ENCODE measurements at regions not wholly inside any gene's neighbourhood (a gene's known extent, or its start where the extent isn't known, plus 50 kb on each side); places are given as distances from the start of the nearest gene placed in this dataset.
A peak's percentile ranks its signal among the peaks of the same experiment; 100 is the strongest.
"Not testable (repeated sequence)": the region's sequence is repeated elsewhere in the genome, so short reads cannot be mapped to it uniquely, and the experiment has no call there.

DNA sequence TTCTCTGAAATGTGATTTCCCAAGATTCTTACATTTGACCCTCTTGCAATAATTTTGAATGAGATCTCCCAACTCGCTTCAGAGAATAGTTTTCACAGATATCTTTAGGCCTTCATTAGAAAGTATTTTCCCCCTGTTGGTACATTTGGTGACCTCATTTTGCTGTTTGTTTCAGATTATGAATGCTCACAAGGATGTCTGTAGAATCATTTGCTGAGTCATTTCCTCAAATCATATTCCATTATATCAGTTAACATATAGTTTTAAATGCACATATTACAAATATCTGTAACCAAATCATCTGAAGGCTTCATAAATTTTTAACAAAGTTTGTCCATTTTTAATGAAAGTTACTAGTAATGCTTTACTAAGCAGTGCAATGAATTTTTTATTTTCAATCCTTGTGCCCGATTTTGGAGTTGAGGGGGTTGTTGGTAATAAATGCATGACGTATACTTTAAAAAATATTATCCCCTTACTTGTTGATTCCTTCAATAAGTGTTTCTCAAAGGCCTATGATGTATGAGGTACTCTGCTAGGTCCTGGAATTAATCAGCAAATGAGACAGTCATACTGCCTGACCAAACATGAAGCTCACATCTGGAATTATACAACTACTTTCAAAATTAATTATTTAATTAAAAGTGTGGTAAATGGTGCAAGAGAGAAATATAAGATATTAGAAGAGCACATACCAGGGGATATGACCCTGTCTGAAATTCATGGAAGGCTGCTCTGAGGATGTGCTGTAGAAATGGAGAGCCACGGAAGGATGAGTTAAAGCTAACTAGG, 126.9 kb upstream of the RAP1B start:
- TF ChIP-seq POLR2A (IDR thresholded peaks at IDR 0.05; ENCODE audit: low read length) (no peak), GATA1 (IDR thresholded peaks at IDR 0.05; ENCODE audit: low read depth, low read length) (no peak)
- no peak for DNase-seq

DNA sequence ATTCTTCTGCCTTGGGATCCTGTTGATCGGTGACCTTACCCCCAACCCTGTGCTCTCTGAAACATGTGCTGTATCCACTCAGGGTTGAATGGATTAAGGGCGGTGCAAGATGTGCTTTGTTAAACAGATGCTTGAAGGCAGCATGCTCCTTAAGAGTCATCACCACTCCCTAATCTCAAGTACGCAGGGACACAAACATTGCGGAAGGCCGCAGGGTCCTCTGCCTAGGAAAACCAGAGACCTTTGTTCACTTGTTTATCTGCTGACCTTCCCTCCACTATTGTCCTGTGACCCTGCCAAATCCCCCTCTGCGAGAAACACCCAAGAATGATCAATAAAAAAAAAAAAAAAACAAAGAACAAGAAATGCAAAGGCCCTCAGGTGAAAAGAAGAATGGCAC, 126.1 kb upstream of the RAP1B start:
- DNase-seq = not testable (repeated sequence)

DNA sequence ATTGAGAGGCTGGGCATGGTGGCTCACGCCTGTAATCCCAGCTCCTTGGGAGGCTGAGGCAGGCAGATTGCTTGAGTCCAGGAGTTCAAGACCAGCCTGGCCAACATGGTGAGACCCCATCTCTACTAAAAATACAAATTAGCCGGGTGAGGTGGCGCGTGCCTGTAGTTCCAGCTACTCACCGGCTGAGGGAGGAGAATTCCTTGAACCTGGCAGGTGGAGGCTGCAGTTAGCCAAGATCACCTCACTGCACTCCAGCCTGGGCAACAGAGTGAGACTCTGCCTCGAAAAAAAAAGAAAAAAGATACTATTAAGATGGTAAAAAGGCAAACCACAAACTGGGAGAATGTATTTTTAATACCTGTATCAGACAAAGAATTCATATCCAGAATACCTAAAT, 124.2 kb upstream of the RAP1B start:
- DNase-seq = not testable (repeated sequence)

DNA sequence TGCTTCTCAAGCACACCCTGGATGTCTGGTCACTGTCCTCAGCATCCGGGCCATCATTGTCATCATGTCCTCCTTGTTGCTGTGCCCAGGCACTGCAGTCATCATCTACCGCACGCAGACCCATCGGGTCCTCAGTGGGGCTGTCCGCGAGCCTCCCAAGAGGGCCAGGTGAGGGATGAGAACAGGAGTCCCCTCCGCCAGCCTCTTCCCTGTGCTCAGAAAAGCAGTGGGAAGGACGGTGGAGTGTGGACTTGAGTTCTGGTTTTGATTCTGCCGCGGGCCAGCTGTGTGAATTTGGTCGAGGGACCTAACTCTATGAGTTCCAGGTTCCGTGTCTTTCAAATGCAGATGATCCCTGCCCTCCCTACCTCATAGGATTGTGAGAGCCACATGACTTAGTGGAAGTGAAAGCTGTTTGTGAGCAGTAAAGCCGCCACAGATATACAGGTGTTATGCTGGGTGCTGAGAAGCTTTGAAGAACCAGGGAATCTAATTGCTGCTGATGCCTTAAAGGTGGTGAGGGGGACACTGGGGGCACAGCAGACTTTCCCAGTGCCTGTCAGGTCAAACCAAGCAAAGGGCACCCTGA, 122.9 kb upstream of the RAP1B start:
- no peak for TF ChIP-seq POLR2A (IDR thresholded peaks at IDR 0.05; ENCODE audit: low read length)
- TF ChIP-seq GATA1 (IDR thresholded peaks at IDR 0.05; ENCODE audit: low read depth, low read length) = no peak
- DNase-seq = no peak

DNA sequence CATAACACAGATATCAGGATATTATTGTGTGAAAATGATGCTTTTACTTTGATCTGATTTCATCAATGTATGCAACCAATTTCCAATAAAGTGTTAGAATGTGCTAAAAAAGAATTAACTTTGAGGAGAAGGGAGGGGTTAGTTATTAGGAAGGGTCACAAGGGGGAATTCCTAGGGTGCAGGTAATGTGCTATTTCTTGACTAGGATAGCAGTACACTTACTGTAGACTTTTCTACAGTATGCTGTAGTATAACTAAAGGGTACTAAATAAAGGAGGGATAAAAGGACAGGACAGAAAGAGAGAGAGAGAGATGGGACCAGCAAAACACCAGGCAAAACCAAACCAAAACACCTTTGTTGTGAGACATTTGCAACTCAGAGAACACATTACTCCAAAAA, 121.4 kb upstream of the RAP1B start:
- no peak for DNase-seq
- no peak for TF ChIP-seq GATA1 (IDR thresholded peaks at IDR 0.05; ENCODE audit: low read depth, low read length)
- no peak for TF ChIP-seq POLR2A (IDR thresholded peaks at IDR 0.05; ENCODE audit: low read length)

DNA sequence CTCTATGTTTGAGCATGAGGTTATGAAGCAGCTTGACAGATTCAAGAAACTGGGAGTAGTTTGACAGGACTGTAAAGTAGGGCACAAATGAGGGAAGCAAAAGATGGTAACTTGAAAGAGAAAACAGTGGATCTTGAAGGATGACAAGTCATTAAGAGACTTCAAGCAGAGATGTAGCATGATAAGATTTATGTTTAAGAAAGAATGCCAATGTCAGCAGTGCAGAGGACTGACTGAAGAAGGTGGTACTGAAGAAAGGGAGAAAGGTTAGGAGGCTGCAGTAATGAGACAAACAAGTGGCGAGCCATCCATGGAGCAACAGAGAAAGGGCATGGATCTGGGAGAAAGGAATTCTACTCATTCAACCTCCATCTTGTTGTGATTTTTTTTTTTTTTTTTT, 120.2 kb upstream of the RAP1B start:
- TF ChIP-seq POLR2A (IDR thresholded peaks at IDR 0.05; ENCODE audit: low read length) (no peak), GATA1 (IDR thresholded peaks at IDR 0.05; ENCODE audit: low read depth, low read length) (no peak)
- DNase-seq = no peak

DNA sequence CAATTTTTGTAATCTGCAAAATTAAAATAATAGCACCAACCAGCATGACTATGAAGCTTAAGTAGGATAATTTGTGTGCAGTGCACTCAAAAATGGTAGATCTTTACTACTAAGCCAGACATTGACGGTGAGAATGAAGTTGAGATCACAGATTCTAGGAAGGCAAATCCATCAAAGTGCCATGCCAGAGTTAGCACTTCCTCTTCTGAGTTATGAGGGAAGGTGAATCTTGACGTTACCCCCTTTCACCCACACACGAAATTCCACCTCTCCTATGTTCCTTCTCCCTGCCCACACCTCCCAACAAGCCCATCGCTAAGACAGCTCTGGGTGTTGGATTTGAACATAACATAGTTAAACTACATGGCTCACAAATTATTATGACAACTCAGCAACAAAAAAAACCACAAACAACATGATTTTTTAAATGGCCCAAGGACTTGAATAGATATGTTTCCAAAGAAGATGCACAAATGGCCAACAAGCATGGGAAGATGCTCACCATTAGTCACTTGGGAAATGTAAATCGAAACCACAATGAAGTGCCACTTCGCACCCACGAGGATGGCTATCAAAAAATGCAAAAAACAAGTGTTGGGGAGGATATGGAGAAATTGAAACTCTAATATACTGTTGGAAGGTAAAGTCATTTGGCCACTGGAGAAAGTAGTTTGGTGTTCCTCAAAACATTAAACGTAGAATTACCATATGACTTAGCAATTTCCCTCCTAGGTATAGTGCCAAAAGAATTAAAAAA, 119.3 kb upstream of the RAP1B start:
- no peak for TF ChIP-seq GATA1 (IDR thresholded peaks at IDR 0.05; ENCODE audit: low read depth, low read length)
- TF ChIP-seq POLR2A (IDR thresholded peaks at IDR 0.05; ENCODE audit: low read length) = no peak
- no peak for DNase-seq

DNA sequence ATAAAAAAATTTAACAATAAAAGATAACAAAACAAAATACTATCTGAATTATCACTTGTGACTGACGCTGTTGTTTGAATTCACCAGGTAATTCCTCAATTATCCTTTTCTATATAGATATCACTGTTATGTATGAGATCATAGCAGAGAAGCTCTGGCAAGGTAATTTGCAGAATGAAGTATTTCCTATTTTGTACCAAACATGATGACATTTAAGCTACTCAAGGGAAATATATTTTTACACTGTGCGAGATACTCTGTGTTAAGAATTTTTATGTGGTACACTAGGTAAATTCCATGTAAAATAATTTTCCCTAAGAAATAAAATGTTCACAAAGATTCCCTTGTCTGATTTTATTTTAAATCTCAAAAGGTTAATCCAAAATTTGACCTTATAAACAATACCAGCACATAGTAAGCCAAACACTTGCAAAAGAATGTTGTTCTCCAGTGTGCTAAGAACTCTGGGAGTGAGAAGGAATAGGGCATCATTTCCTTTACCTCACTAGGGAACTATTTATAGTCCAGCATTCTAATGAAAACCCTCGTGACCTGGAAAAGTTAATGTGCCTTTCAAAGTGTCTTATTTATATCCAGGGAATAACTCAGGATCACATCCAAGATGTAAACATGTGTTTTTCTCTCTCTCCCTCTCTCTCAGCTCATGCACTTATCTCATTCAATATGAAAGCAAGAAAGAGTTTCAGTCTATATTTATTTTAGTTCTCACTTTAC, 115.2 kb upstream of the RAP1B start:
- TF ChIP-seq POLR2A (IDR thresholded peaks at IDR 0.05; ENCODE audit: low read length) = no peak
- TF ChIP-seq GATA1 (IDR thresholded peaks at IDR 0.05; ENCODE audit: low read depth, low read length) = no peak
- no peak for DNase-seq

DNA sequence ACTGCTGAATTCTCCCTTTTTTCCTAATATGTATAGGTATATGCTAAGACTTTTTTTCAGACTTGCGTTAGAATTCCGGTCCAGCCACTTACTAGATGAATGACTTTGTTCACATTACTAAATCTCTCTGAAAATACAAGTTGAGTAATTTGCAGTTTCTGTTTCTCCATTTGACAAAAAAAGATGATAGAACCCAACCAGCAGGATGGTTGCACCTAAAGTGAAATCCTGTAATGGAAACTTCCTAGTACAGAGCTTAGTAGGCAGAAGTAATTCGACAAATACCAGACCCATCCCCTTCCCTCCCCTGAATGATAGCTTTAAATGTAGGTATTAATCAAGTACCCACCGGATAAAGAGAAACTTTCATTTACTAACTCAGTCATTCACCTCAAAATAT, 113.6 kb upstream of the RAP1B start:
- no peak for DNase-seq
- TF ChIP-seq POLR2A (IDR thresholded peaks at IDR 0.05; ENCODE audit: low read length) (no peak), GATA1 (IDR thresholded peaks at IDR 0.05; ENCODE audit: low read depth, low read length) (no peak)

DNA sequence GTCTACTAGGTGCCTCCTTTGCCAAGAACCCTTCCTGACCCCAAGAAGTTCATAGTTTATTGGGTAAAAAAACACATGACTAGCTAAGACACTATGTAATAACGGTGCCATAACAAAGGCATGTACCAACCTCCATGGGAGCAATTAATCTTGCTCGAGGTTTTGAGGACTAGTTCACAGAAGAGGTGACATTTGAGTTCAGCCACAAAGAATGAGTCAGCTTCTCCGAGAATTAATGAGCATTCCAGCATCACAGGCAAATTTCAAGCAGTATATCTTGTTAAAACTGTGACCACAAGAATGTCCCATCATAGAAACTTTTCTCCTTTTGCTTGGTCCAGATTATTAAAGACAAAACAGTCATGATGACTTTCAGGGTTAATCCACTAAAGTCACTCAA, 113.0 kb upstream of the RAP1B start:
- TF ChIP-seq POLR2A (IDR thresholded peaks at IDR 0.05; ENCODE audit: low read length) (no peak), GATA1 (IDR thresholded peaks at IDR 0.05; ENCODE audit: low read depth, low read length) (no peak)
- no peak for DNase-seq

DNA sequence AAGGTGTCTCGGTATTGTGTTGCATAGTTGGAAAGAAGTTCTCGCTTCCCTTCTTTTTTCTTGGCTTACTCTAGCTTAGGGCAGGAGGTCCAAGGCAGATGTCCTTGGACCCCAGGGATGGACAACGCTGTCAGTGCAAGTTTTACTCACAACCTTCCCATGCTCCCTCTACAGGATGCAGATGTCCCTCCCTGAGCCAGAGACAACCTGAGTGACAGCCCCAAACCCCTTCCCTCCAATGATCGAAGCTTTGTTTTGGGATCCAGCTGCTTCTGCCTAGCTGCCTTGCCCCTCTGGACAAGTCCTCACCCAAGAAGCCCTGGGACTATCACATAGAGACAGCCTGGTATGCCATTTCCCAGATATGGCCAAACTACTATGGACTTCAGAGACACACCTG, 112.0 kb upstream of the RAP1B start:
- TF ChIP-seq POLR2A (IDR thresholded peaks at IDR 0.05; ENCODE audit: low read length) (no peak), GATA1 (IDR thresholded peaks at IDR 0.05; ENCODE audit: low read depth, low read length) (no peak)
- peak; percentile 3 to 6 for DNase-seq

DNA sequence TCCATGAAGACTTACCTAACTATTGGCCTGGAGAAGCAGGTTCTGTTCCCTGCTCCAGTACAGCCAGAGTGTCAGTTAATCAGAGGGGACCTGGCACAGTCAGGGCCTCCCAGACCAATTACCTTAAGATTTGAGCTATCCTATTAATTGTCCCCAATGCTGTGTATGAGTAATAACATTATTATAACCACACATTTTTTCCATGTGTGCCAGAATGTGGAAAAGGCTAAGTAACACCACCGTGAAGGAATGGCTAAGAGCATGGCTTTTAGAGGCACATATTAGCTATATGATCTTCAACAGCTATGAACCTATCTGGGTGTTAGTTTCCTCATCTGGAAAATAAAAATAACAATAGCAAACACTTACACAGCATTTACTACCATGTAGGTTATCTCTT, 111.1 kb upstream of the RAP1B start:
- DNase-seq = no peak
- no peak for TF ChIP-seq GATA1 (IDR thresholded peaks at IDR 0.05; ENCODE audit: low read depth, low read length)
- TF ChIP-seq POLR2A (IDR thresholded peaks at IDR 0.05; ENCODE audit: low read length) = no peak

DNA sequence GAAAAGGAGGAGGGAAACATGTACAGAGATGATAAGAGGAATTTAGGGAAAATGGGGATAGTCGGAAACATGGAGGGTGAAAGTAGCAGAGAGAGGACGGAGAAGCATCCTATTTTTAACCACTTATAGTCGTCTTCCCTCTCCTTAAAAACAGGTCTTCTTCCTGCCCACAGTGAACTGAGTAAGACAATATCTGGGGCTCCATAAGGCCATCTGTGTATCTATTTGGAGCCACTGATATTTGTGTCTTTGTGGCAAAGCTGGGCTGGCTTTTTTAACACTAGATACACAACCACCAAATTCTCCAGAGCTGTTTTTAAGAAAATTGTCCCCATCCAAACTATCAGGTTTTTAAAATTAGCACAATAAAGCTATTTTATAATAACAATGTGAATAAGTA, 109.5 kb upstream of the RAP1B start:
- TF ChIP-seq GATA1 (IDR thresholded peaks at IDR 0.05; ENCODE audit: low read depth, low read length) (no peak), POLR2A (IDR thresholded peaks at IDR 0.05; ENCODE audit: low read length) (no peak)
- DNase-seq = no peak

DNA sequence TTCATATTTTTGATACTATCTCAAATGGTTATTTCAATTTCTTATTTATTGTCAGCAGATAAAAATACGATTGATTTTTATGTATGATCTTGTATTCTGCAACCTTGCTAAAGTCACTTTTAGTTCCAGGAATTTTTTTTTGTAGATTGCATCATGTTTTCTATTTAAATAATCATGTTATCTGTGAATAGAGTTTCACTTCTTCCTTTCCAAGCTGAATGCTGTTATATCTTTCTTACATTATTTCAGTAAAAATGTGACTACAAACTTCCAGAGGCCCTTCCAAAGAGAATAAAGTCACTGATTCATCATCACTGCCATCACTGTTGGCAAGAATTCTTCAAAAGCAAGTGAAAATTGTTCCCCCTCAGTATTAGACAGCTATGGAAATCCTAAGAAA, 104.7 kb upstream of the RAP1B start:
- DNase-seq = no peak
- TF ChIP-seq GATA1 (IDR thresholded peaks at IDR 0.05; ENCODE audit: low read depth, low read length) = no peak
- TF ChIP-seq POLR2A (IDR thresholded peaks at IDR 0.05; ENCODE audit: low read length) = no peak

Data from erythroblast (primary cell).